Left colon (tissue), 2 donors: ENCODE measurements at regions not wholly inside any gene's neighbourhood (a gene's known extent, or its start where the extent isn't known, plus 50 kb on each side); places are given as distances from the start of the nearest gene placed in this dataset.

Experiments used
- ATAC-seq: fragments of 200-7000 bp; cut with Tn5 transposase; one replicate; pipeline ENCODE4 v1.9.1; 2020; ENCODE audit warnings: mild to moderate bottlenecking, moderate library complexity
- DNase-seq, 2 donors: peaks; one replicate each; pipeline ENCODE4 v3.0.0-alpha.2; 2020
- intact Hi-C, 2 donors: fragments of 100-400 bp; cut with DNase I in 1 of 2; cut with micrococcal nuclease in 1 of 2; formaldehyde crosslinking; loops; one replicate each; pipeline versions ENCODE4 v1.11.2 to v1.14.0; 2022; cut with DNase I, micrococcal nuclease
- donor health status: DM: no; HTN: no; CAD: no.
- donor health status: DM: yes; HTN: yes; CAD: no.

DNA sequence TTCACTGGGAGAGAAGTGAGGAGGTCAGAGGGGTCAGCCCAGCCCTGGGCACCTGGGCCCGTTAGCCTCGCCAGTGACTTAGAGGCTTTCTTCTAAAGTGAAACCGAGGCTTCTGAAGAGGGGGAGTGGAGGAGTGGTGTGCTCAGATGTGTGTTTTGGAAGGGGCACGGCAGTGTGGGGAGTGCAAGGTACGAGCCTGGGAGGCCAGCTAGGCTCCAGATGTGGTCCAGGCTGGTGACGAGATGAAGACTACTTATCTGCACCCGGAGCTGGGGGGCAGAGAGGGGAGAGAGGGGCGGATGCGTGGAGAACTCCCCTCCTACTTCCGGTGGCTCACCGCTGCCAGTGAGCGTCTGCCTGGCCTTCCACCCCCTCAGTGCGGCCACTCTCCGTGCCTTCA is 371.3 kb upstream of the HS6ST1 start:
- no peak for DNase-seq
- intact Hi-C loops: no loop called here
- no peak for ATAC-seq

GRCh38 chr2:128690431-128690830 is 371.8 kb upstream of the HS6ST1 start:
- ATAC-seq: no peak
- intact Hi-C loops: no loop called here

GRCh38 chr2:128690869-128691268 is 372.2 kb upstream of the HS6ST1 start:
- ATAC-seq (no peak), DNase-seq (no peak)
- intact Hi-C loops: no loop called here

More at GRCh38 chr2:128690431-128690830, 371.8 kb upstream of the HS6ST1 start:
- no peak for DNase-seq

- ATAC-seq: no peak
Measured at GRCh38 chr2:128691526-128691925, 372.9 kb upstream of the HS6ST1 start.

GRCh38 chr2:128692895-128693742 is 374.5 kb upstream of the HS6ST1 start:
- ATAC-seq (no peak), DNase-seq (no peak)
- intact Hi-C loops: no loop called here

More at GRCh38 chr2:128691526-128691925, 372.9 kb upstream of the HS6ST1 start:
- DNase-seq: no peak
- intact Hi-C loops: no loop called here

GRCh38 chr2:128693743-128694029 is 375.0 kb upstream of the HS6ST1 start:
- intact Hi-C loops: no loop called here

DNA sequence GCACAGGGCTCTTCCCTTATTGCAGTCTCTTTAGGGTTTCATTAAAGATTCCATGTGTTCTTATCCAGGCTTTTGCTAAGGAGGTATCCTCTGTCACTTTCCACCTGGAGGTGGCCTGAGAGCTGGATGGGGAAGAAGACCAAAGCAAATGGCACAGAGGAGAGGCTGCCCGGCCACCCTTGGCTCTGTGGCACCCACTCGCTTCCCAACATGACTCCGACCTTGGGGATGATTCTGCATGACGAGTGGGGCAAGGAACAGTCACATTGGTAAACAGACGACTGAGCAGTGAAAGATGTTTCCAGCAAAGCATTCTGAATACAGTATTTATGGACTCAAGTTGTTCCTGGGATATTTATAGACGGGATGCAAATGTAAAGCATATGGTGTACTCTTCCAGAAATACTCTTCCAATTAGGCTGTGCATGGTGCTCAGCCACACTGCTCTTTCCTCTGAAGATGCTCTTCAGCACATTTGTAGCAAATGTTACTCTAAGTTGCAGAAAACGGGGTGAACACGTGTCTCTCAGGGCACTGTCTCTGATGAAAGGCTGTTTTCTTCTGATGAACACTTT is 377.1 kb upstream of the HS6ST1 start:
- no peak for ATAC-seq
- intact Hi-C loops: no loop called here
- no peak for DNase-seq

More at GRCh38 chr2:128693743-128694029, 375.0 kb upstream of the HS6ST1 start:
- DNase-seq (no peak), ATAC-seq (no peak)

DNA sequence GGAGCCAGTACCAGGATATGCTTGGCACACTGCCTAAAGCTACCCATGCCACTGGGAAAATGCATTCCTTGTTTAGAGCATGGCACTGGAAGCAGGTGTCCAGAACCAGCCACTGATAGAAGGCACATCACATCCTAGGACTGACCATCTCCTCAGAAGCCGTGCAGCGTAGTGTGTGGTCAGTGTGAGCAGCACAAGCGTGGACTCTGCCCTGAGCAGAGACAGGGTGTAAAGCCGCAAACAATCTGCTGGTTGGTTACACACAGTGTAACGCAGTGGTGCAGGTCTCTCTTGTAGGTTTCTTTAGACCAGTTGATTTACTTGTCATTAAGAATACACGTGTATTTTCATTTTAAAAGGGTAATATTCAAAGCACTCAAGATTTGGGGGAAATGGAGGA is 377.8 kb upstream of the HS6ST1 start:
- ATAC-seq: no peak
- DNase-seq: no peak
- intact Hi-C loops: no loop called here

- intact Hi-C loops: no loop called here
- ATAC-seq: no peak
- DNase-seq: no peak
Measured at GRCh38 chr2:128701418-128701817, 382.8 kb upstream of the HS6ST1 start.

DNA sequence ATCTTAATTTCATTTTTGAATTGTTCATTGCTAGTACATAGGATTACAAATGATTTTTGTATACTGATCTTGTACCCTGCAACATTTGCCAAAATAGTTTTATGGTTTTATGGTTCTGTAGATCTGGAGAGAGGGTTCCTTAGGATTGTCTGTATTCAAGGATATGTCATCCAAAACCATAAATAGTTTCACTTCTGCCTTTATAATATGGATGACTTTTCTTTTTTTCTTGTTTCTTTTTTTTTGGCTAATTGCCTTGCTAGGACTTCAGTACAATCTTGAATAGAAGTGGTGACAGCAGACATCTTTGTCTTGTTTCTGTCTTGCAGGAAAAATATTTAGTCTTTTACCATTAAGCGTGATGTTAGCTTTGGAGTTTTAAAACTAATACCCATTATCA is 383.9 kb upstream of the HS6ST1 start:
- intact Hi-C loops: no loop called here
- ATAC-seq (no peak), DNase-seq (no peak)

DNA sequence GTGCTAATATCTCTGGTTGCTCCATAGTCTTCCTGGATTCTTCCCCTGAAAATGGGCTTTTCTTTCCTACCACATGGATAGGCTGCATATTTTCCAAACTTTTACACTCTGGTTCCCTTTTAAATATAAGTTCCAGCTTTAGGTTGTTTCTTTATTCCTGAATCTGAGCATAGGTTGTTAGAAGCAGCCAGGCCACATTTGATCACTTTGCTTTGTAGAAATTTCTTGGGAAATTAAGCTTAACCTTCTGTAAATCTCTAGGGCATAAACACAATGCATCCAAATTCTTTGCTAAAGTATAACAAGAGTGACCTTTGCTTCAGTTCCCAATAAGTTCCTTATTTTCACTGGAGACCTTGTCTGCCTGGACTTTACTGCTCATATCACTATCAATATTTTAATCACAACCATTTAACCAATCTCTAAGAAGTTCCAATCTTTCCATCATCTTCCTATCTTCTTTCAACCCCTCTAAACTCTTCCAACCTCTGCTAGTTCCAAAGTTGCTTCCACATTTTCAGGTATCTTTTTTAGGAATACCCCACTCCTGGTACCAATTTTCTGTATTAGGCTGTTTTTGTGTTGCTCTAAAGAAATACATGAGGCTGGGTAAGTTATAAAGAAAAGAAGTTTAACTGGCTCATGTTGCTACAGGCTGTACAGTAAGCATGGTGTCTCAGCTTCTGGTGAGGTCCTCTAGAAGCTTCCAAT is 389.6 kb upstream of the HS6ST1 start:
- DNase-seq: no peak
- intact Hi-C loops: no loop called here
- ATAC-seq: no peak

- ATAC-seq: no peak
- intact Hi-C loops: no loop called here
Measured at GRCh38 chr2:128710242-128710641, 391.6 kb upstream of the HS6ST1 start.

GRCh38 chr2:128710729-128711128 is 392.1 kb upstream of the HS6ST1 start:
- DNase-seq (no peak), ATAC-seq (no peak)
- intact Hi-C loops: no loop called here

More at GRCh38 chr2:128710242-128710641, 391.6 kb upstream of the HS6ST1 start:
- DNase-seq: no peak

DNA sequence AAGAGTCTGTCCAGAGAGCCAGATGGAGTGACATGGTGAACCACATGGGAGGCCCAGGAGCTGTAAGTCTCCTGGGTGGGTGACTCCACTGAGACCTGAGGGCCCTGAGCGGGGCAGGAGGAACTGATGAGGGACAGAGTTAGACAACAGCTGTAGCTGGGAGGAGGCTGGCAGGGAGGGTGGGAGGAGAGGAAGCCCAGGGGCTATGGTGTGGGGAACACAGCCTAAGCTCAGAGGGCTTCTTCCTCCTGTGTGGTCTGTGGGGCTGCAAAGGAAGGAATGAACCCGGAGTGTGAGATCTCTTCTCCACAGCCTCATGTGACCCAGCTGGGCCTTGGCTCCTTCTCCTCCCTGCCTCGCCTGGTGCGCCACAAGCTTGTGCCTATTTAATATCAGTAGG is 395.6 kb upstream of the HS6ST1 start:
- ATAC-seq (no peak), DNase-seq (no peak)
- intact Hi-C loops: no loop called here

DNA sequence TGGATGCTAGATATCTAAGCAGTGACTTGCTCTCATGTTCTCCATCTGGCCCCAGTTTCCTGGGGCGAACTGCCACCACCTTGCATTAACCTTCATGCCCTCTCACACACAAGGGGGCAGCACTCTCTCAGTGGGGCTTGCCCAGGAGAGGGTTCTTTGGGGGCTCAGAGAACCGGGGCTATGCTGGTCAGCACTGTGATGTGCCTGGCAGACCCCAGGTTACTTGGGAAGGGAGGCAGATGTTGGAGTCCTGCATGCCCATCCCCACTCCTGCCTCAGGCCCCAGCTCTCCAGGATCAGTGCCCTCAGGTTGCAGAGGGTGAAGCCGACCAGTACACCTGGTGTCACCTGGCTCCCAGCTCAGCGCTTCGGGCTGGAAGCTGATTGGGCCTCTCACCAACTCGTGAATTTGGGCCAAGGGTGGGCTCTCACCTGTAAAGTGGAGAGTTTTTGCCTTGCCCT is 396.2 kb upstream of the HS6ST1 start:
- intact Hi-C loops: no loop called here
- ATAC-seq (no peak), DNase-seq (no peak)

DNA sequence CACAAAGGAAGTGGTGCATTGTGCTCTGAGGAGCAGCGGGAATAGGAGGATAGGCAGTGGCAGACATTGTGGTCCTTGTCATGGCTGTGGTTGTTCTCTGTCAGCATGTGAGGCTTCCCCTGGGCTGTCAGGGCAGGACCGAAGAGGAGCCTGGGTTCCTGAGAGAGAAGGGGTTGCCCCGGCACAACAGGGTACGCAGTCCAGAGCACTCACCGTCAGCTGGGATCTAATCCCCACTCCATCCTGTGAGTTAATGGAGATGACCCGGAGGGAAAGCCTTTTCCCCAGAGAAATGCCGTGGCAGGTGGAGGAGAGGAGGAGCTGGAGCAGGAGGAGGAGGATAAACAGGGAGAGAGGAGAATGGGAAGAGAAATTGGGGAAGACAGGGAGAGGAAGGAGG is 396.7 kb upstream of the HS6ST1 start:
- DNase-seq (no peak), ATAC-seq (no peak)
- intact Hi-C loops: no loop called here

DNA sequence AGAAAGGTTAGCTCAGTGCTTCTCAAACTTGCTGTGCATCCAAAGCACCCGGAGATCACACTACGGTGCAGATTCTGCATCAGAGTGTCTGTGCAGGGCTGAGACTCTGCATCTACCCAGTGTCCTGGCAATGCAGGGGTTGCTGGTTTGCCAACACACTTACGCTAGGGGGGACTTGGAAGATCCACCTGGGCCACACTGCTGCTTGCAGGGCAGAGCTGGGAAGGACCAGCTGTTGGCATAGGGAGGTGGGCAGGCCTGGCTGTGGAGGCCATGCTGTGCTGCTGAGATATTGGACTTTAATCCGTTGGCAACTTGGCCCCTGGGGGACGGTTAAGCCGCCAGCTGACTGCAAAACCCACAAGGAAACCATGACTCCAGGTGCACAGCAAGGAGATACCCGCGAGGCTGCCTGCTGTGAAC is 397.6 kb upstream of the HS6ST1 start:
- ATAC-seq (no peak), DNase-seq (no peak)
- intact Hi-C loops: no loop called here

GRCh38 chr2:128717758-128718710 is 399.4 kb upstream of the HS6ST1 start:
- DNase-seq: no peak
- intact Hi-C loops: no loop called here

More at GRCh38 chr2:128717758-128718710, 399.4 kb upstream of the HS6ST1 start:
- no peak for ATAC-seq
